Fibroblast of the conjunctiva (primary cell): ENCODE measurements at regions not wholly inside any gene's neighbourhood (a gene's known extent, or its start where the extent isn't known, plus 50 kb on each side); places are given as distances from the start of the nearest gene placed in this dataset.
"Not testable (repeated sequence)": the region's sequence is repeated elsewhere in the genome, so short reads cannot be mapped to it uniquely, and the experiment has no call there.

Source experiments
- DNase-seq: peaks from one replicate; pipeline ENCODE4 v3.0.0-alpha.2; 2010; ENCODE audit warnings: low read depth

GRCh38 chr1:58934706-58935105 lies 150.9 kb upstream of the JUN start:
- no peak for DNase-seq

- no peak for DNase-seq
These were observed 153.1 kb upstream of the JUN start for GRCh38 chr1:58936973-58937372.

- DNase-seq: no peak
These were observed 155.3 kb upstream of the JUN start for GRCh38 chr1:58939146-58939545.

- DNase-seq: no peak
These were observed 156.0 kb upstream of the JUN start for GRCh38 chr1:58939666-58940370.

- no peak for DNase-seq
These were observed 157.8 kb upstream of the JUN start for GRCh38 chr1:58941471-58942289.

GRCh38 chr1:58942759-58943191 lies 158.9 kb upstream of the JUN start:
- DNase-seq: no peak

- DNase-seq: no peak
These were observed 159.9 kb upstream of the JUN start for GRCh38 chr1:58943776-58944175.

GRCh38 chr1:58944439-58944838 lies 160.6 kb upstream of the JUN start:
- no peak for DNase-seq

GRCh38 chr1:58946390-58946789 lies 162.5 kb upstream of the JUN start:
- DNase-seq: no peak

GRCh38 chr1:58948671-58949070 lies 164.8 kb upstream of the JUN start:
- no peak for DNase-seq

- DNase-seq: no peak
These were observed 165.8 kb upstream of the JUN start for GRCh38 chr1:58949551-58950220.

- DNase-seq: no peak
These were observed 167.1 kb upstream of the JUN start for GRCh38 chr1:58950897-58951296.

GRCh38 chr1:58953951-58954350 lies 170.1 kb upstream of the JUN start:
- not testable (repeated sequence) for DNase-seq

- DNase-seq: not testable (repeated sequence)
These were observed 179.4 kb upstream of the JUN start for GRCh38 chr1:58963287-58963686.

GRCh38 chr1:58964428-58964827 lies 180.6 kb upstream of the JUN start:
- DNase-seq: no peak

- peak; percentile 29 for DNase-seq
These were observed 181.0 kb upstream of the JUN start for GRCh38 chr1:58964880-58965279.

- no peak for DNase-seq
These were observed 182.5 kb upstream of the JUN start for GRCh38 chr1:58966103-58966916.

GRCh38 chr1:58966917-58967740 lies 183.3 kb upstream of the JUN start:
- no peak for DNase-seq

- DNase-seq: peak; percentile 72
These were observed 184.6 kb upstream of the JUN start for GRCh38 chr1:58968360-58968952.

- DNase-seq: not testable (repeated sequence)
These were observed 185.3 kb upstream of the JUN start for GRCh38 chr1:58969176-58969575.
